Stimulated activated CD8-positive, alpha-beta memory T cell treated with anti-CD3 and anti-CD28 coated beads, Interleukin-2, amount 100 ng/mL, for 48 hours (primary cell): ENCODE measurements at regions not wholly inside any gene's neighbourhood (a gene's known extent, or its start where the extent isn't known, plus 50 kb on each side); places are given as distances from the start of the nearest gene placed in this dataset.

Experiments used
- DNase-seq, 2 donors: peaks; one replicate each; pipeline ENCODE4 v3.0.0-alpha.2; 2020; ENCODE audit warnings: low read depth in 2 of 2

DNA sequence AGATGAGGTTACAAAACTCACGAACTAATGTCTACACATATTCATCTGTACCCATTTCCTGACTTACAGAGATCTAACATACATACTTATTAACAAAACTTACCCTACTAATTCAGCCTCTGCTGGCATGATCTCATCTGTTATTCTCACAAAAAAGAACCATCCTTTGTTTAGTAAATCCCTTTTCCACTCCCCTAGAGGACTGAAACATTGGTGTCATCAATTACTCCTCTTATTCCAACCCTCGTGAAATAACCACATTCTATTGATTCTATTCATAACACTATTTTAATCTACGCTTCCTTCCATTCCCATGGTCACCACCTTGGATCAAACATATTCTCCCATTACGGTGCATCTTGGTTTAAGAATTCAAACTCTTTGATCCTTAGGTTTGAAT, 505.9 kb downstream of the SI start:
- DNase-seq, result no peak

DNA sequence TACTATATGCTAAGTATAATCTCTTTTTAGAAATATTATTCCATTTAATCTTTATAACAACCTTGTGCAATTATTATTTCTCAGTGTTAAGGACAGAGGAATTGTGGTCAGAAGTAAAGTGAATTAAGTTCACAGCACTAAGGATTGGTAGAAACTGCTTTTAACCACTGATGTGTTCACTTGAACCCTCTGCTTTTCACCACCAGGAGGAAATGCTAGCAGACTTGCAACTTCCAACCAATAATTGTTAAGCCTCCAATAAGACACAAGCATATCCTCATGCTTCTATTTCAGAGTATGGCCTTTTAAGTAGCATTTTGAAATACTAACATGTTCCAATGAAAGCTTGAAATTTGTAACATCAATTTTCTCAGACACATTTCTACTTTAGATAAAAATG, 527.4 kb downstream of the SI start:
- DNase-seq, result no peak

GRCh38 chr3:164539215-164539614, 539.1 kb downstream of the SI start:
- DNase-seq, result no peak

DNA sequence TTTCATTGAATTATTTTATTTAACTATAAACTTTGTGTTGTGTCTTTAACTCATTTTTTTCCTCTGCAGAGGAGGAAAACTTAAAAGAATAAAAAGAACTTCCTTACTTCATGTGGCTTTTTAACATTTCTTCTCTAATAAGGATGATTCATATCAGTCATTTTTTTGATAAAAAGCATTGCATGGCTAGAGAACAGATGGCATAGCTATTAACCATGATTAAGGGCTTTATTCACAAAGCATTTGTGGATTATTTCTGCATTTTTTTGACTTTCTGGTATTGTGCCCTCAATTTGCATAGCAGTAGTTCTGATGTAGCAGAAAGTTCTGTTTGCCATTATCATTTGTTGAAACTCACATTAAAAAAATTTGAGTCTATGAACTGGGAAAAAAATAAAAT, 540.8 kb downstream of the SI start:
- no peak for DNase-seq

DNA sequence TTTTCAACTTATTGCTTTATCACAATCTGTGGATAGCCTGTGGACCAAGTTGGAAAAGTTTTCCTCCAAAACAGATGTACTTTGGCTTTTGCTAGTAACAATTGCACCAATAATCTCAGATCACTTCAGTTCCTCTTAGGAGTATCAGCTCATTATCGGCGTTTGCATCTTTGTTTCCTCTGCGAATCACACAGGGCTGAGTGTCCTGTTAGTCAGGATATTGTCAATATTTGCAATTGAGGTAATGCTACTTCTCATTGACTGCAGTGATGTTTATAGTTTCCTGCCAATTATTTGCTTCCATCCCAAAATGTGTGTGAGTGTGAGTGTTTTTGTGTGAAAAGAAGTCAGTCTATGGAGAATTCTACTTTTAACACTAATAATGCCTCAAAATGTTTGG, 545.0 kb downstream of the SI start:
- DNase-seq, result no peak

DNA sequence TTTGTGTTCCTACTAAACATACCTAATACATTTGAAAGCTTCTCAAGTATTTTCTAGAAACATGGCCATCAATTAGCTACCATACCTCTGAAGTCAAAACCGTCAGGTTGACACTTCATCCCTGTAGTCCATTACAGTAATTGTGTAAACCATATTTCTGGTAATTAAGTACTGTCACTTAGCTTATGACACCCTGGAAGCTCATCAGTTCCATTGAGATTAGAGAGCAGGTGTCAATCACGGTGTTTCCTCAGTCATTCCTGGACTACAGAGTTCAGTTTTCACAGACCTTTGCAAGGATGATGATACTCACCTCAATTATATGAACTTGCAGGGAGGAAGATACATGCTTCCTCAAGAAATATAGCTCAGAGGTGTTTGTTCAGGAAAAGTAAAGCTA, 552.0 kb downstream of the SI start:
- no peak for DNase-seq

- DNase-seq, result no peak
These were observed 554.1 kb downstream of the SI start for GRCh38 chr3:164524201-164524600.

DNA sequence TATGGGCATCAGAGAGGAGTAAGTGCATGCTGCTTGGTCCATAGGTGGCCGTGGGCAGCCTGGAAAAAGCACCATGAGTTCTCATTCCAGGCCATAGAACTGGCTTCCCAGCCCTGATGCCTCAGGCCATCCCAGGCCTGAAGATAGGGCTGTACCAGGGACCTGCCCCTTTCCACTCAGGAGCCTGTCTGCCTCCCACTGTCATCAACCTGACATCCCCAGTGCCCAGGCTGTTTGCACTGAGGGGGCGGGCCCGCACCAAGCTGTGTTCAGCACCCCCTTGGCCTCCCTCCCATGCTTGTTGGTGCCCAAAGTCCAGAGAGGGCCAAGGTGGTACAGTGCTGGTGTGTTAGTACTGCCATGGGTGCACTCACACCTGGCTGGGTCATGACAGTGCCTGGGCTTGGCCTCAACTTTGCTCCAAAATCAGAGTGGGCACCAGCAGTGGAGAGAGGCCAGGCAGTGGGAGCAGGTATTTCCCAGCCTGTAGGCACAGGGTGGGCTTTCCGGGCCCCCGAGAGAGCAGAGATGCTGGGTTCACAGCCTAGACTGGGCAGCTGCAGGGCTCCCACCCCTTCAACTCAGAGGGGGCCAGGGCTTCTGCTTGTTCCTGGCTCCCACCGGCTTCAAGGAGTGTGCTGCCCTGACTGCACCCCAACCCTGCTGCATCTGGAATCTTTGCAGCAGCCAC, 556.1 kb downstream of the SI start:
- DNase-seq, result no peak

- DNase-seq, result no peak
These were observed 556.7 kb downstream of the SI start for GRCh38 chr3:164521644-164522043.

GRCh38 chr3:164521139-164521538, 557.2 kb downstream of the SI start:
- no peak for DNase-seq

DNA sequence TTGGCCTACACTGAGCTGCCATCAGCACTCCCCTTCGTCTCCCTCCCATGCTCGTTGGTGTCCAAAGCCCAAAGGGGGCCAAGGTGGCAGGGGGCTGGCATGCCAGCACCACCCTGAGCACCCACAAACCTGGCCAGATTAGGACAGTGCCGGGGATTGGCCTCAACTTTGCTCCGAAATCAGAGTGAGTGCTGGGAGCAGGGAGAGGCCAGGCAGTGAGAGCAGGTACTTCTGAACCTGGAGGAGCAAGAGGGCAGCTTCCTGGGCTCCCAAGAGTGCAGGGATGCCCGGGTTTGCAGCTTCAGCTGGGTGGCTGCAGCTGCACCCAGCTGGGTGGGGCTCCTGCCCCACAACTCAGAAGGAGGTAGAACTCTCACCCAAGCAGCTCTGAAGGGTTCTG, 563.0 kb downstream of the SI start:
- DNase-seq, result no peak

DNA sequence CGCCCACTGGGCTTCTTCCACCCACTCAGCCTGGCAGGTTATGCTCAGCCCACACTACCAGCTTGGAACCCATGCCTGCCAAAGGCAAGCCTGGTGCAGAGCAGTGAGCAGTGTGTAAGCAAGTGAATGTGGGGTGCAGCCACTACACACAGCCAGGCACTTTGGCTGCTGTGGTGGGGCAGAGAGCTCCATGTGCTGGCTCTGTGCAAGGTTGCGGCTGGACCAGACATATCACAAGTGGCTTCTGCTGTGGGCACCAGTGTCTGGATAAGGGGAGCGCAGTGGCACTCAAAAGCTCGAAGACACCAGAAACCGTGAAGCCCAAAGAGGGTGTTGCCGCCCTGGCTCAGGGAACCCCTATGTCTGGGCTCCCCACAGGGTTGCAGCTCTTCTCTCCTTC, 563.7 kb downstream of the SI start:
- no peak for DNase-seq

- DNase-seq, result no peak
These were observed 570.4 kb downstream of the SI start for GRCh38 chr3:164507886-164508285.

DNA sequence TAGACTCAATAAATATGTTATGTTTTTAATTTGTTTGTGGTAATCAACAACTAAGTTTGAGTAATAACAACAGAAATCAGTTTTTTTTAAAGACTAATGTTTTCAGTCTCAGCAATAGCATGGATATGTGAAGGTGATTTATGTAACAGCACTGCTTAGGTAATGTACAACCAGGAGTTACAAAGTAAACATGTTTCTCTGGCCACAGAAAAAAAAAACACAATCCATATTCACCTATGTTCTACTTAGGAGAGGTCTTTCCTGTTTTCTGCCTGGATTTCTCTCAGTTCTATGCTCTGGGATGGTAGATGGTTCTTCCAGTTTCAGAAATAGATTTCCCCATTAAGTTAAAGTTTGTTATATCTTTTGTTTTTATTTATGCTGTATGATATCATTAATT, 579.4 kb downstream of the SI start:
- no peak for DNase-seq

DNA sequence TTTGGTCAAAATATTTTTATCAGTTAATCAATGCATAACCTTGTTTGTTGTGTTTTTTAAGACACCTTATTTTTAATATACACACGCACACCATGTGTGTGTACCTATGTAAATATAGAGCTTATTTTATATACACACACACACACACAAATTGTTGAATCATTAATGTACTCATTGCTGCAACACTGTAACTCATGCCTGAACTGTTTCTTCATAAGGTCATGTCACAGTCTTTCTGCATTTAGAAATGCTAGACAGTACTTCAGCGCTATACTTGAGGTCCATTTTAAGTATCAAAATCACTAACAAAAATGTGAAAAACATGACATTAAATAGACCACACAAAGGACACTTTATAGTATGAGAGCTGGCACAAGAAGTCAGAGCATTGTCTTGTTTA, 589.4 kb downstream of the SI start:
- no peak for DNase-seq

GRCh38 chr3:164486150-164486549, 592.1 kb downstream of the SI start:
- no peak for DNase-seq

GRCh38 chr3:164479978-164480377, 598.3 kb downstream of the SI start:
- no peak for DNase-seq

GRCh38 chr3:164479406-164479805, 598.9 kb downstream of the SI start:
- no peak for DNase-seq

GRCh38 chr3:164478323-164478722, 600.0 kb downstream of the SI start:
- DNase-seq, result no peak

DNA sequence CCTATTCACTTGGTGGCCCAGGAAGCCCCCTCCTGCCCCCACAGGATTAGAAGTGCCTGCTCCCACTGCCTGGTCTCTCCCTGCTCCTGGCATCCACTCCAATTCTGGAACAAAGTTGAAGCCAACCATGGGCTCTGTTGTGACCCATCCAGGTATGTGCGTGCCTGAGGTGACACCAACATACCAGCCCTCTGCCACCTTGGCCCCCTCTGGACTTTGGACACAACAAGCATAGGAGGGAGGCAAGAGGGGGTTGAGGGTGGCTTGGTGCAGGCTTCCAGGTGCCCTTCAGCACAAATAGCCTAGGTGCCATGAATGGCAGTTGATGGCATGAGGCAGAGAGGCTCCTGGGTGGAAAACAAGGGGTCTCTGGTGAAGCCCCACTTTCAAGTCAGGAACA, 600.9 kb downstream of the SI start:
- no peak for DNase-seq

- DNase-seq, result no peak
These were observed 601.7 kb downstream of the SI start for GRCh38 chr3:164476631-164477030.

DNA sequence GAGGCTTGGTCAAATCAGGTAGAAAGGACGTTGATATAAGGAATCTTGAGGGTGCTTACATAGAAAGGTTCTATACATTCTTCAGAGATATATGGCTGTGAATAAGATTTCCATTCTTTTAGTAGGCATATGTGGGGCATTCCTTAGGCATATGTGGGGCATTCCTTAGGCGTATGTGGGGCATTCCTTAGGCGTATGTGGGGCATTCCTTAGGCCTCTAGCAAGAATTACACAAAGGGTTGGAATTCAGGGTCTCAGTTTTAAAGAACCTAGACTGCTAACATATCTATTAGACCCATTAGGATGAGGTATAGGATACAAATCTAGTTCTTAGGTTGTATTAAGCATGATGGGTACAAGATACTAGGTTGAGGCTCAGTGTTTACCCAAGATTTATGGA, 607.8 kb downstream of the SI start:
- no peak for DNase-seq

- no peak for DNase-seq
These were observed 610.2 kb downstream of the SI start for GRCh38 chr3:164468055-164468454.

GRCh38 chr3:164467007-164467406, 611.3 kb downstream of the SI start:
- DNase-seq, result no peak
